CD1c-positive myeloid dendritic cell (primary cell): ENCODE measurements at regions not wholly inside any gene's neighbourhood (a gene's known extent, or its start where the extent isn't known, plus 50 kb on each side); places are given as distances from the start of the nearest gene placed in this dataset.
"Not testable (repeated sequence)": the region's sequence is repeated elsewhere in the genome, so short reads cannot be mapped to it uniquely, and the experiment has no call there.

Experiments used
- DNase-seq: peaks from one replicate; pipeline ENCODE4 v3.0.0-alpha.2; 2016; ENCODE audit errors: extremely low spot score

DNA sequence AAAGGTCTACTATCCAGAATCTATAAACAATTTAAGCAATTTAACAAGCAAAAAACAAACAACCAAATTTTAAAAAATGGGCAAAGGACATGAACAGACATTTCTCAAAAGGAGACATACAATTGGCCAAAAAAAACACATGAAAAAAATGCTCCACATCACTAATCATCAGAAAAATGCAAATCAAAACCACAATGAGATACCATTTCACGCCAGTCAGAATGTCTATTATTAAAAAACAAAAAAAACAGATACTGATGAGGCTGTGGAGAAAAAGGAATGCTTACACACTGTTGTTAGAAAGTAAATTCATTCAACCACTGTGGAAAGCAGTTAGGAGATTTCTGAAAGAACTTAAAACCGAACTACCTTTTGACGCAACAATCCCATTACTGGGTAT, 66.4 kb upstream of the SESTD1 start:
- DNase-seq = no peak

DNA sequence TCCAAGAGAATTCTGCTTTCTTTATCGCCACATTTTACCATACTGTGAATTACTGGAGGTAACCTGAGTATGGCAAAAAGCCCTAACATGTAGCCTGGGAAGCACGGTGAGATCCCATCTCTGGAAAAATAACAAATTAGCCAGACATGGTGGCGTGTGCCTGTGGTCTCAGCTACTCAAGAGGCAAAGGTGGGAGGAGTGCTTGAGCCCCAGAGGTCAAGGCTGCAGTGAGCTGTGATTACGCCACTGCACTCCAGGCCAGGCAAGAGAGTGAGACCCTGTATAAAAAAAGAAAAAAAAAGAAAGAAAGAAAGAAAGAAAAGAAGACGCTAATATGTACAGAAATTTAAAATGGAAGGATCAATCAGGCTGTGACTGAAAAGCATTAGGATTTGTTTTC, 57.7 kb upstream of the SESTD1 start:
- DNase-seq = no peak

DNA sequence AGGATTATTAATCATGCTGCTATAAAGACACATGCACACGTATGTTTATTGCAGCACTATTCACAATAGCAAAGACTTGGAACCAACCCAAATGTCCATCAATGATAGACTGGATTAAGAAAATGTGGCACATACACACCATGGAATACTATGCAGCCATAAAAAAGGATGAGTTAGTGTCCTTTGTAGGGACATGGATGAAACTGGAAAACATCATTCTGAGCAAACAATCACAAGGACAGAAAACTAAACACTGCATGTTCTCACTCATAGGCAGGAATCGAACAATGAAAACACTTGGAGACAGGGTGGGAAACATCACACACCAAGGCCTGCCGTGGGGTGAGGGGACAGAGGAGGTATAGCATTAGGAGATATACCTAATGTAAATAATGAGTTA, 56.4 kb upstream of the SESTD1 start:
- not testable (repeated sequence) for DNase-seq

DNA sequence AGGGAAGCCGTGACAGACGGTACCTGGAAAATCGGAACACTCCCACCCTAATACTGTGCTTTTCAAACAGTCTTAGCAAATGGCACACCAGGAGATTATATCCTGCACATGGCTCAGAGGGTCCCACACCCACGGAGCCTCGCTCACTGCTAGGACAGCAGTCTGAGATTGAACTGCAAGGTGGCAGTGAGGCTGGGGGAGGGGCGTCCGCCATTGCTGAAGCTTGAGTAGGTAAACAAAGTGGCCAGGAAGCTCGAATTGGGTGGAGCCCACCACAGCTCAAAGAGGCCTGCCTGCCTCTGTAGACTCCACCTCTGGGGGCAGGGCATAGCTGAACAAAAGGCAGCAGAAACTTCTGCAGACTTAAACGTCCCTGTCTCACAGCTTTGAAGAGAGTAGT, 50.1 kb upstream of the SESTD1 start:
- not testable (repeated sequence) for DNase-seq
